NCI-H774 (cell line): ENCODE measurements at regions not wholly inside any gene's neighbourhood (a gene's known extent, or its start where the extent isn't known, plus 50 kb on each side); places are given as distances from the start of the nearest gene placed in this dataset.
"Not testable (repeated sequence)": the region's sequence is repeated elsewhere in the genome, so short reads cannot be mapped to it uniquely, and the experiment has no call there.

Experiments
- DNase-seq: peaks from one replicate; lab custom pipeline; 2025; lab: John Stamatoyannopoulos, UW

- not testable (repeated sequence) for DNase-seq
Observed at GRCh38 chr10:77740396-77740795, 102.8 kb upstream of the KCNMA1 start.

- no peak for DNase-seq
Observed at GRCh38 chr10:77738496-77739158, 101.0 kb upstream of the KCNMA1 start.

- no peak for DNase-seq
Observed at GRCh38 chr10:77737608-77738007, 100.0 kb upstream of the KCNMA1 start.

GRCh38 chr10:77735136-77735535 is 97.5 kb upstream of the KCNMA1 start:
- DNase-seq: not testable (repeated sequence)

GRCh38 chr10:77732213-77733003 is 94.8 kb upstream of the KCNMA1 start:
- no peak for DNase-seq

GRCh38 chr10:77727481-77727880 is 89.9 kb upstream of the KCNMA1 start:
- no peak for DNase-seq

- no peak for DNase-seq
Observed at GRCh38 chr10:77726732-77727131, 89.1 kb upstream of the KCNMA1 start.

GRCh38 chr10:77726301-77726700 is 88.7 kb upstream of the KCNMA1 start:
- no peak for DNase-seq

GRCh38 chr10:77724820-77725219 is 87.2 kb upstream of the KCNMA1 start:
- no peak for DNase-seq

- no peak for DNase-seq
Observed at GRCh38 chr10:77723376-77723775, 85.8 kb upstream of the KCNMA1 start.

GRCh38 chr10:77722956-77723355 is 85.3 kb upstream of the KCNMA1 start:
- not testable (repeated sequence) for DNase-seq

- DNase-seq: no peak
Observed at GRCh38 chr10:77721815-77722214, 84.2 kb upstream of the KCNMA1 start.

- DNase-seq: no peak
Observed at GRCh38 chr10:77718957-77719356, 81.3 kb upstream of the KCNMA1 start.

GRCh38 chr10:77718312-77718711 is 80.7 kb upstream of the KCNMA1 start:
- DNase-seq: not testable (repeated sequence)

GRCh38 chr10:77717336-77717735 is 79.7 kb upstream of the KCNMA1 start:
- no peak for DNase-seq

GRCh38 chr10:77716458-77717317 is 79.1 kb upstream of the KCNMA1 start:
- DNase-seq: no peak

GRCh38 chr10:77715536-77715935 is 77.9 kb upstream of the KCNMA1 start:
- DNase-seq: no peak

- DNase-seq: no peak
Observed at GRCh38 chr10:77715088-77715487, 77.5 kb upstream of the KCNMA1 start.

- no peak for DNase-seq
Observed at GRCh38 chr10:77713521-77714280, 76.1 kb upstream of the KCNMA1 start.

GRCh38 chr10:77712207-77712606 is 74.6 kb upstream of the KCNMA1 start:
- no peak for DNase-seq

- no peak for DNase-seq
Observed at GRCh38 chr10:77711683-77712049, 74.1 kb upstream of the KCNMA1 start.
